Hepatocyte (in vitro differentiated cells): ENCODE measurements at regions not wholly inside any gene's neighbourhood (a gene's known extent, or its start where the extent isn't known, plus 50 kb on each side); places are given as distances from the start of the nearest gene placed in this dataset.

Source experiments
- CTCF ChIP-seq: fragments of 200-600 bp; sonication (generic); IDR thresholded peaks from 2 replicates; pipeline ENCODE4 v1.5.1; 2016; ENCODE audit warnings: antibody characterized with exemption, mild to moderate bottlenecking; ENCODE audit not compliant: poor library complexity
- EZH2 ChIP-seq: fragments of 200-600 bp; sonication (generic); IDR thresholded peaks from 2 replicates; pipeline ENCODE4 v1.6.1; 2016; ENCODE audit warnings: antibody characterized with exemption, mild to moderate bottlenecking, borderline replicate concordance
- EZH2phosphoT487 ChIP-seq: fragments of 200-600 bp; sonication (generic); IDR thresholded peaks from one replicate; pipeline ENCODE4 v1.6.1; 2018; ENCODE audit warnings: antibody characterized with exemption, mild to moderate bottlenecking, low read depth, moderate library complexity; ENCODE audit not compliant: unreplicated experiment, severe bottlenecking

DNA sequence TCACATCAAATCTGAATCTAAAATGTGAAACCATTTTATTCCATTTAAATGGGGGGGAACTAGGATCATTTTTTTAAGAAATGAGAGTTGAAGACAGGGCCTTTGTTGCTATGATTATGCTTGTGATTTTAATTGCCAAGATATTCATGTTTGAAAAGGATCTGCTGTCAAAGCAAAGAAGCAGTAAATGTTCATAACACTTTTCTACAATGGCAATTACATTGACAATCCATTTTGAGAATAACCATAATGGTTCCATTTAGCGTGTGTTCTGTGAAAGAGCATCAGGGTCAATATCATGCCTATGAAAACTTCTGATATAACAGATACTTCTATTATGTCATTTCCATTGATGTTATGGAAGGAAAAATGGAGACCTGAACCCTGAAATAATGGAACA, 745.8 kb upstream of the SGO1 start:
- no peak for TF ChIP-seq EZH2
- TF ChIP-seq CTCF: no peak
- TF ChIP-seq EZH2phosphoT487: no peak
